Upper lobe of left lung (tissue), 4 donors: ENCODE measurements at regions not wholly inside any gene's neighbourhood (a gene's known extent, or its start where the extent isn't known, plus 50 kb on each side); places are given as distances from the start of the nearest gene placed in this dataset.

Experiments
- EP300 ChIP-seq, 4 donors: sonication (generic); formaldehyde crosslinking; IDR thresholded peaks; one replicate each; pipeline ENCODE4 v1.5.1; 2017; ENCODE audit warnings: antibody characterized with exemption in 4 of 4, control low read depth in 2 of 4
- POLR2A ChIP-seq, 4 donors: fragments of 450-650 bp; IDR thresholded peaks; one replicate each; pipeline ENCODE4 v1.5.1; 2016 to 2017; ENCODE audit warnings: antibody characterized with exemption in 4 of 4, mild to moderate bottlenecking in 2 of 4
- POLR2AphosphoS5 ChIP-seq, 2 donors: sonication (generic); formaldehyde crosslinking; IDR thresholded peaks; one replicate each; pipeline ENCODE4 v1.5.1; 2017; ENCODE audit warnings: antibody characterized with exemption in 2 of 2
- TF ChIP-seq, protein P1 (sequence below), 6 experiments: fragments of 450-650 bp in 4 of 6; fragments of 200-600 bp in 2 of 6; sonication (generic) in 2 of 6; IDR thresholded peaks; one replicate each; pipeline ENCODE4 v1.5.1; 2016 to 2019; ENCODE audit warnings: antibody characterized with exemption in 6 of 6

GRCh38 chr2:21945658-21946057, 821.9 kb downstream of the TDRD15 start:
- TF ChIP-seq, protein P1, sequence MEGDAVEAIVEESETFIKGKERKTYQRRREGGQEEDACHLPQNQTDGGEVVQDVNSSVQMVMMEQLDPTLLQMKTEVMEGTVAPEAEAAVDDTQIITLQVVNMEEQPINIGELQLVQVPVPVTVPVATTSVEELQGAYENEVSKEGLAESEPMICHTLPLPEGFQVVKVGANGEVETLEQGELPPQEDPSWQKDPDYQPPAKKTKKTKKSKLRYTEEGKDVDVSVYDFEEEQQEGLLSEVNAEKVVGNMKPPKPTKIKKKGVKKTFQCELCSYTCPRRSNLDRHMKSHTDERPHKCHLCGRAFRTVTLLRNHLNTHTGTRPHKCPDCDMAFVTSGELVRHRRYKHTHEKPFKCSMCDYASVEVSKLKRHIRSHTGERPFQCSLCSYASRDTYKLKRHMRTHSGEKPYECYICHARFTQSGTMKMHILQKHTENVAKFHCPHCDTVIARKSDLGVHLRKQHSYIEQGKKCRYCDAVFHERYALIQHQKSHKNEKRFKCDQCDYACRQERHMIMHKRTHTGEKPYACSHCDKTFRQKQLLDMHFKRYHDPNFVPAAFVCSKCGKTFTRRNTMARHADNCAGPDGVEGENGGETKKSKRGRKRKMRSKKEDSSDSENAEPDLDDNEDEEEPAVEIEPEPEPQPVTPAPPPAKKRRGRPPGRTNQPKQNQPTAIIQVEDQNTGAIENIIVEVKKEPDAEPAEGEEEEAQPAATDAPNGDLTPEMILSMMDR (IDR thresholded peaks at IDR 0.05), result no peak
- no peak for TF ChIP-seq POLR2A (IDR thresholded peaks at IDR 0.05)
- no peak for TF ChIP-seq EP300 (IDR thresholded peaks at IDR 0.05)
- no peak for TF ChIP-seq POLR2AphosphoS5 (IDR thresholded peaks at IDR 0.05)
